CD4-positive, alpha-beta memory T cell (primary cell): ENCODE measurements at regions not wholly inside any gene's neighbourhood (a gene's known extent, or its start where the extent isn't known, plus 50 kb on each side); places are given as distances from the start of the nearest gene placed in this dataset.

Experiments
- CTCF ChIA-PET: fragments of 350-600 bp; sonication (Branson Sonifier 250); formaldehyde crosslinking; loops from one replicate; lab custom pipeline; 2021; ENCODE audit warnings: inconsistent platforms; ENCODE audit not compliant: partially characterized antibody; lab: Charles Lee
- POLR2A ChIA-PET: fragments of 350-600 bp; sonication (Branson Sonifier 250); formaldehyde crosslinking; loops from one replicate; lab custom pipeline; 2021; ENCODE audit not compliant: partially characterized antibody; lab: Charles Lee
- DNase-seq, 5 donors: peaks; one replicate each; pipeline versions ENCODE4 v3.0.0 to v3.0.0-alpha.2; 2020 to 2022; ENCODE audit warnings: mixed read lengths in 1 of 5
- H3K27ac ChIP-seq: one replicate; pipeline ENCODE4 v1.7.0; 2013; ENCODE audit warnings: low read depth, low read length
- H3K27me3 ChIP-seq: 2 replicates; pipeline ENCODE4 v1.7.0; 2013; ENCODE audit warnings: mild to moderate bottlenecking, low read length, moderate library complexity; ENCODE audit not compliant: insufficient read depth
- H3K36me3 ChIP-seq: 2 replicates; pipeline ENCODE4 v1.7.0; 2013; ENCODE audit warnings: mild to moderate bottlenecking, low read length, moderate library complexity; ENCODE audit not compliant: insufficient read depth
- H3K4me1 ChIP-seq: 2 replicates; pipeline ENCODE4 v1.7.0; 2013; ENCODE audit warnings: mild to moderate bottlenecking, low read length, moderate library complexity; ENCODE audit not compliant: insufficient read depth
- H3K4me3 ChIP-seq, 2 donors: one replicate each; pipeline ENCODE4 v1.7.0; 2013; ENCODE audit warnings: low read length in 2 of 2, mild to moderate bottlenecking in 1 of 2
- H3K9me3 ChIP-seq, 2 donors: one replicate each; pipeline ENCODE4 v1.7.0; 2013; ENCODE audit warnings: low read length in 2 of 2, control low read depth in 1 of 2; ENCODE audit not compliant: control insufficient read depth in 1 of 2
- H3K27ac Mint-ChIP-seq, 7 donors: one replicate each; pipeline ENCODE4 v1.8.0; 2020 to 2021; ENCODE audit warnings: mixed read lengths in 7 of 7, mild to moderate bottlenecking in 6 of 7, inconsistent platforms in 3 of 7, moderate library complexity in 3 of 7
- H3K27me3 Mint-ChIP-seq, 2 donors: one replicate each; pipeline ENCODE4 v1.8.0; 2020 to 2021; ENCODE audit warnings: mixed read lengths in 2 of 2
- H3K36me3 Mint-ChIP-seq, 2 donors: one replicate each; pipeline ENCODE4 v1.8.0; 2020 to 2021; ENCODE audit warnings: mixed read lengths in 2 of 2, inconsistent platforms in 1 of 2, mild to moderate bottlenecking in 1 of 2
- H3K4me1 Mint-ChIP-seq, 4 donors: one replicate each; pipeline ENCODE4 v1.8.0; 2020 to 2021; ENCODE audit warnings: mixed read lengths in 4 of 4, mild to moderate bottlenecking in 1 of 4
- H3K4me3 Mint-ChIP-seq, 8 donors: one replicate each; pipeline ENCODE4 v1.8.0; 2020 to 2021; ENCODE audit warnings: mixed read lengths in 8 of 8, mild to moderate bottlenecking in 7 of 8, moderate library complexity in 6 of 8, inconsistent platforms in 3 of 8
- H3K9me3 Mint-ChIP-seq, 8 donors: one replicate each; pipeline ENCODE4 v1.8.0; 2020 to 2021; ENCODE audit warnings: mixed read lengths in 8 of 8, mild to moderate bottlenecking in 5 of 8, inconsistent platforms in 3 of 8, moderate library complexity in 1 of 8
- intact Hi-C: fragments of 100-400 bp; cut with micrococcal nuclease; formaldehyde crosslinking; loops from one replicate; pipeline ENCODE4 v1.15.1; 2023

DNA sequence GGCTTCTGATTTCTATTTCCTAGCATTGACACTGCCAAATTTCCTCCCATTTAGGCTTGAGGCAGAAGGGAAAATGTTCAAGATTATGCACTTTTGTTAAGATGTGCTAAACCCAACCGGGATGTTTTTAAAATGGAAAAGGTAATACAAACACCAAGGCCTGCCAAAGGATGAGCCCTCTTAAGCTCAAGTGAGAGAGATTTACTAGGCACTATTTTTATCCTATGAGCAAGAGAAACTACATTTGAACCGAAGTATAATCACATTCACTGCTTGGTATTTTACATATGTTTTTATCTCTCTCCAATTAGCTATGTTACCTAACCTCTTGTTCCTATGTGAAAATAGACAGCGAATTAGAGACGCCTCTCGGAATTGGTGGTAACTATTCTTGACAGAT, 295.8 kb downstream of the GABRB3 start:
- H3K4me3 Mint-ChIP-seq = no peak overlapping the region
- ChIA-PET POLR2A (no interaction called here), CTCF (no interaction called here)
- H3K9me3 Mint-ChIP-seq = peaks cover 0 to 20% (median 15%) of the 10 kb centered on the region in 8 donors
- Histone ChIP-seq H3K4me1 (no peaks in the 10 kb centered on the region), H3K27ac (no peak overlapping the region), H3K36me3 (no peaks in the 10 kb centered on the region), H3K9me3 (no peaks in the 10 kb centered on the region), H3K27me3 (no peaks in the 10 kb centered on the region), H3K4me3 (no peak overlapping the region)
- no peaks in the 10 kb centered on the region for H3K27me3 Mint-ChIP-seq
- no peaks in the 10 kb centered on the region for H3K36me3 Mint-ChIP-seq
- intact Hi-C loops = no loop called here
- H3K27ac Mint-ChIP-seq = no peak overlapping the region
- DNase-seq = no peak
- no peaks in the 10 kb centered on the region for H3K4me1 Mint-ChIP-seq

DNA sequence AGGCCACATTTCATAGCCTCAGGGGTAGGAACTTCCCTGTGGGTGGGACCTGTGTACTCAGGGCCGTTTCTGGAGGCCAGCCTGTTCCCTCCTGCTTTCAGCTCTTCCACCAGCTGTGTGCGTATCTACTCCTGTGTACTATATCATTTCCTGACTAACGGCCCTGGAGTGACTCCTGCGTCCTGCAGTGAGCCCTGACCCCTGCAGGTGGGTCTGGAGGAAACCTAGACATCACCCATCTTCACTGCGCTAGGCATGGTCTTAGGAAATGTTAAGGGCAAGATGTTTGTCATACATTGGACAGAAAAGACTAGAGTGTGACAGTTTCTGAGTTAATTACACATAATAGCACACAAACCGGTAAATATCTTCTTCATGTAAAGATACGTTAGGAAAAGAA, 297.3 kb downstream of the GABRB3 start:
- Mint-ChIP-seq H3K9me3 (peaks cover 0 to 16% (median 12%) of the 10 kb centered on the region in 8 donors), H3K4me3 (no peak overlapping the region), H3K36me3 (no peaks in the 10 kb centered on the region), H3K4me1 (no peaks in the 10 kb centered on the region), H3K27ac (no peak overlapping the region), H3K27me3 (no peaks in the 10 kb centered on the region)
- no peaks in the 10 kb centered on the region for H3K4me1 ChIP-seq
- no peaks in the 10 kb centered on the region for H3K27me3 ChIP-seq
- CTCF ChIA-PET = no interaction called here
- H3K36me3 ChIP-seq = no peaks in the 10 kb centered on the region
- intact Hi-C loops = no loop called here
- H3K27ac ChIP-seq = no peak overlapping the region
- POLR2A ChIA-PET = no interaction called here
- no peaks in the 10 kb centered on the region for H3K9me3 ChIP-seq
- no peak for DNase-seq
- no peak overlapping the region for H3K4me3 ChIP-seq

DNA sequence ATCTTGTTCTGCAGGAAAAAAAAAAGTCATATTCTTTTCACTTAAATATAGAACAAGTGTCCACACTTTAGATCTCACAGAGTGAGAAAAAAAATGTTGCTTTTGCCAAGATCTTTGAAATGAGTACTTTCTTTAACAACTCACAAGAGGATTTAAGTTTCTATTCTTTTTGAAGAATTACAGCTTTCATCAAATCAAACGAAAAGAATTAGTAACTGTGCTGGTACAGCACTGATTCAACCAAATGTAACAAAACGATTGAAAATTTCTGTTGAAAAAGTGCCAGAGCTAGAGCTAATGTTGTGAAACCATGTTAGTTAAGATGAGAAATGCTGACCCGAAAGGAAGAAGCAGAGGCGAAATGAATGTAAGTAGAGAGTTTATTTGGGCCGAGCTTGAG, 300.2 kb downstream of the GABRB3 start:
- Mint-ChIP-seq H3K9me3 (peaks cover 0 to 17% (median 15%) of the 10 kb centered on the region in 8 donors), H3K4me1 (no peaks in the 10 kb centered on the region), H3K27ac (no peak overlapping the region), H3K4me3 (no peak overlapping the region), H3K27me3 (no peaks in the 10 kb centered on the region), H3K36me3 (no peaks in the 10 kb centered on the region)
- no peaks in the 10 kb centered on the region for H3K27me3 ChIP-seq
- no peak for DNase-seq
- no peak overlapping the region for H3K27ac ChIP-seq
- no peak overlapping the region for H3K4me3 ChIP-seq
- ChIA-PET POLR2A (no interaction called here), CTCF (no interaction called here)
- H3K9me3 ChIP-seq = no peaks in the 10 kb centered on the region
- H3K4me1 ChIP-seq = no peaks in the 10 kb centered on the region
- intact Hi-C loops = no loop called here
- H3K36me3 ChIP-seq = no peaks in the 10 kb centered on the region

- Mint-ChIP-seq H3K9me3 (peaks cover 4 to 46% (median 11%) of the 10 kb centered on the region in 8 donors), H3K36me3 (peaks cover 0 to 1% of the 10 kb centered on the region in 2 donors), H3K4me1 (no peaks in the 10 kb centered on the region), H3K4me3 (no peak overlapping the region), H3K27me3 (no peaks in the 10 kb centered on the region), H3K27ac (no peak overlapping the region)
- ChIA-PET POLR2A (no interaction called here), CTCF (interaction anchor here (1.3 kb wide), 1 partner anchor 13 kb away, joined by 3 read pairs; no protein-coding TSS in a partner anchor)
- Histone ChIP-seq H3K27ac (no peak overlapping the region), H3K36me3 (no peaks in the 10 kb centered on the region), H3K27me3 (no peaks in the 10 kb centered on the region), H3K4me1 (no peaks in the 10 kb centered on the region), H3K4me3 (no peak overlapping the region), H3K9me3 (no peaks in the 10 kb centered on the region)
- DNase-seq = no peak
- intact Hi-C loops = no loop called here
Measured at GRCh38 chr15:26461847-26462608, 310.8 kb downstream of the GABRB3 start.

DNA sequence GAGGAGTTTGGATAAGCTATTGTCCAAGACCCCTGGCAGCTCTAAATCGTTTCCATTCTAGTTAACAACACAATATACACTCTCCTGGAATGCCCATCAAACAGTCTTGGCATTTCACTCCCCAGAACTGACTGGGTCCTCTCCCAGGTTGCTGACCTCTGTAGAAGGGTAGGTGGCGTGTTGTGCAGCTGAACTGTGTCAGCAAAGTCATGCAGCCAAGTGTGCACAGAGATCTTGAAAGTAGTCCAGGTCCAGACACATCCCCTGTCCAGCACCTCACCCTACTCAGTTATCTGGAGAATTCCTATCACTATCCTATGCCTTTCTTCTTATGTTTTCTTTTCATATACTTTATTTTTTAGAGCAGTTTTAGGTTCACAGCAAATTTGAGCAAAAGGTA, 312.7 kb downstream of the GABRB3 start:
- Mint-ChIP-seq H3K27me3 (no peaks in the 10 kb centered on the region), H3K4me1 (no peaks in the 10 kb centered on the region), H3K9me3 (peaks cover 4 to 53% (median 15%) of the 10 kb centered on the region in 8 donors), H3K4me3 (no peak overlapping the region), H3K36me3 (peaks cover 0 to 1% of the 10 kb centered on the region in 2 donors), H3K27ac (no peak overlapping the region)
- H3K36me3 ChIP-seq = no peaks in the 10 kb centered on the region
- intact Hi-C loops = no loop called here
- H3K9me3 ChIP-seq = no peaks in the 10 kb centered on the region
- H3K27me3 ChIP-seq = no peaks in the 10 kb centered on the region
- H3K4me1 ChIP-seq = no peaks in the 10 kb centered on the region
- no peak for DNase-seq
- CTCF ChIA-PET = no interaction called here
- POLR2A ChIA-PET = no interaction called here
- no peak overlapping the region for H3K4me3 ChIP-seq
- no peak overlapping the region for H3K27ac ChIP-seq

DNA sequence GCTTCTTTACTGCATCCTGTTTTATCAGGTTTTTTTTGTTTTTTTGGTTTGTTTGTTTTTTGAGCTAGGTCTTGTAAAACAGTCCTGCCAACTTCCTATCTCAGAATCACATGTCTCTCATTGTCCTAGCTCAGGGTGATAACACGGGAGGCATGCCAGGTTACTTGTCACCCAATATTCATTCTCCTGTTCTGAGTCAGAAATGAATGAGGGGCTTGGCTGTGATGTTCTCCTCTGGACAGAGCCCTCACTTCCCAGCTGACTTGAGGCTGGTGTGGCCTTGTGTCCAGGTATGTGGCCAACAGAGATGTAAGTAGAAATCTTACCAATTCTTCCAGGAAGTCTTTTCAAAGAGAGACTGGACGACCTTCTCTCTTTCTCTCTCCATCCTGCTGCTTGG, 317.0 kb downstream of the GABRB3 start:
- POLR2A ChIA-PET = no interaction called here
- Histone ChIP-seq H3K4me1 (no peaks in the 10 kb centered on the region), H3K27me3 (no peaks in the 10 kb centered on the region), H3K27ac (no peak overlapping the region), H3K36me3 (no peaks in the 10 kb centered on the region), H3K9me3 (no peaks in the 10 kb centered on the region), H3K4me3 (no peak overlapping the region)
- CTCF ChIA-PET = no interaction called here
- Mint-ChIP-seq H3K27ac (no peak overlapping the region), H3K36me3 (no peaks in the 10 kb centered on the region), H3K9me3 (peaks cover 4 to 48% (median 19%) of the 10 kb centered on the region in 8 donors), H3K27me3 (no peaks in the 10 kb centered on the region), H3K4me3 (no peak overlapping the region), H3K4me1 (no peaks in the 10 kb centered on the region)
- DNase-seq = no peak
- intact Hi-C loops = no loop called here

DNA sequence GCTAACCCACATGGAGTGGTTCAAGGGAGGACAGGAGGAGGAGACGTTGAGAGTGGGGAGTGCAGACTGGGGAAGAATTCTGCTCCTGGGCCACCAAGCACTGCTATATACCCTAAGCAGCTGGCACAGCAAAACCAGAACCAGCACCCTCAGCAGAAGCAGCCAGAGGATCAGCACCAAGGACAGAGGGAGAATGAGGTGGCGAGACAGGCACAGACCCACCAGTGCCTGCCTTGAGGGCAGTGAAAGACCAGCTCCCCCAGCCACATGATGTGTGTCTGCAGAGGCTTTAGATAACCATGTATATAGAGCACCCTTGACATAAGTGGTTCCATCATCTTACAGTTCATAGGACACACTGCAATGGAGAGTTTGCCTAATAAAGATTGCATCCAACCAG, 319.0 kb downstream of the GABRB3 start:
- H3K27ac Mint-ChIP-seq = no peak overlapping the region
- Histone ChIP-seq H3K27me3 (no peaks in the 10 kb centered on the region), H3K36me3 (no peaks in the 10 kb centered on the region), H3K4me1 (no peaks in the 10 kb centered on the region), H3K4me3 (no peak overlapping the region), H3K27ac (no peak overlapping the region), H3K9me3 (no peaks in the 10 kb centered on the region)
- ChIA-PET CTCF (no interaction called here), POLR2A (no interaction called here)
- H3K36me3 Mint-ChIP-seq = no peaks in the 10 kb centered on the region
- H3K4me3 Mint-ChIP-seq = no peak overlapping the region
- peaks cover 6 to 38% (median 18%) of the 10 kb centered on the region in 8 donors for H3K9me3 Mint-ChIP-seq
- intact Hi-C loops = no loop called here
- no peaks in the 10 kb centered on the region for H3K4me1 Mint-ChIP-seq
- H3K27me3 Mint-ChIP-seq = no peaks in the 10 kb centered on the region
- DNase-seq = no peak
